Large intestine (tissue), 3 donors: ENCODE measurements at regions not wholly inside any gene's neighbourhood (a gene's known extent, or its start where the extent isn't known, plus 50 kb on each side); places are given as distances from the start of the nearest gene placed in this dataset.

Source experiments
- DNase-seq, 2 donors: peaks; one replicate each; pipeline versions ENCODE4 v3.0.0 to v3.0.0-alpha.2; 2013
- H3K27ac ChIP-seq: one replicate; pipeline ENCODE4 v1.5.1; 2013; ENCODE audit warnings: low read length
- H3K27me3 ChIP-seq: 2 replicates; pipeline ENCODE4 v1.6.1; 2013; ENCODE audit warnings: low read length; ENCODE audit not compliant: control insufficient read depth, insufficient read depth
- H3K36me3 ChIP-seq: 2 replicates; pipeline ENCODE4 v1.6.1; 2013; ENCODE audit warnings: low read length; ENCODE audit not compliant: control insufficient read depth, insufficient read depth
- H3K4me1 ChIP-seq: one replicate; pipeline ENCODE4 v1.6.1; 2013; ENCODE audit warnings: low read length; ENCODE audit not compliant: control insufficient read depth, insufficient read depth
- H3K4me3 ChIP-seq: one replicate; pipeline ENCODE4 v1.5.1; 2013; ENCODE audit warnings: low read length
- H3K9me3 ChIP-seq: one replicate; pipeline ENCODE4 v1.6.1; 2013; ENCODE audit warnings: mild to moderate bottlenecking, low read depth, low read length, moderate library complexity; ENCODE audit not compliant: control insufficient read depth
- WGBS: methylation state at CpG from one replicate; pipeline ENCODE4 v1.1.5; 2013; ENCODE audit warnings: low lambda C conversion rate; ENCODE audit not compliant: insufficient coverage; 5-methylcytosine and 5-hydroxymethylcytosine counted together

DNA sequence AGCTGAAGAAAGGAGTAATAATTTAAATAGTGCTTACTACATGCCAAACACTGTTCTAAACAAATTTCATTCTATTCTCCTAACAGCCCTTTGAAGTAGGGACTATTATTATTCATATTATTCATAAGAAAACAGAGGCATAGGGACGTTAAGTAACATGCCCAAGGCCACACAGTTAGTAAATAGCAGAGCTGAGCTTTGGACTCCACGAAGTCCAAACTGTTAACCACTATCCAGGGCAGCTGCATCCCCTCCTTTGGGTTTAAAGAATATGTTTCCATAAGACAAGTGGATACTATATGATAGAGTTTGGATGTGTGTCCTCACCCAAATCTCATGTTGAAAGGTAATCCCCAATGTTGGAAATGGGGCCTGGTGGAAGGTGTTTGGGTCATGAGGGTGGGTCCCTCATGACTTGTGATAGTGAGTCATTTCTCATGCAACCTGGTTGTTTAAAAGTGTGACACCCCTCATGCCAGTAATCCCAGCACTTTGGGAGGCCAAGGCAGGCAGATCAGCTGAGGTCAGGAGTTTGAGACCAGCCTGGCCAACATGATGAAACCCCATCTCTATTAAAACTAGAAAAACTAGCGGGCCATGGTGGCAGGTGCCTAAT, 144.0 kb upstream of the CXADR start:
- no peak for DNase-seq
- Histone ChIP-seq H3K9me3 (no peaks in the 10 kb centered on the region), H3K4me3 (no peak overlapping the region), H3K36me3 (no peaks in the 10 kb centered on the region), H3K4me1 (no peaks in the 10 kb centered on the region), H3K27me3 (no peaks in the 10 kb centered on the region), H3K27ac (no peak overlapping the region)
- no CpG with 5 or more reads among the region's 3 CpGs for WGBS

DNA sequence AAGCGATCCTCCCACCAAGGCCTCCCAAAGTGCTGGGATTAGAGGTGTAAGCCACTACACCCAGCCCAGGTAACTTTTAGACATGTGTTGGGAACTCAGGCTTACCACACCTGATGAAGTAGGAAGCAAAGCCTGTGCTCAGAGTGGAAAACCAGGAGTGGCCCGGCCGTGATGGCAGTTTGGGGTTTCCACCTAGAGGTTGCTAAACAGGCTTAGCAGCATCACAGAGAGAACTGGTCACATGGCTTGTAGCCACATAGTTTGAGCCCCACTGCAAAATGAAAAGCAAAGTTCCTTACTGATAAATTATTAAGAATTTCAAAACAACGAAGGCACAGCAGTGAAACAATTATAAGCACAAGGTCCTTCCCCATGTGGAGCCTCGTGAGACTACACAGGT, 142.6 kb upstream of the CXADR start:
- peak in 1 of 2 donors; percentile 9 for DNase-seq
- Histone ChIP-seq H3K27ac (no peak overlapping the region), H3K4me1 (no peaks in the 10 kb centered on the region), H3K36me3 (no peaks in the 10 kb centered on the region), H3K27me3 (no peaks in the 10 kb centered on the region), H3K9me3 (no peaks in the 10 kb centered on the region), H3K4me3 (no peak overlapping the region)
- WGBS, result no CpG with 5 or more reads among the region's 5 CpGs

DNA sequence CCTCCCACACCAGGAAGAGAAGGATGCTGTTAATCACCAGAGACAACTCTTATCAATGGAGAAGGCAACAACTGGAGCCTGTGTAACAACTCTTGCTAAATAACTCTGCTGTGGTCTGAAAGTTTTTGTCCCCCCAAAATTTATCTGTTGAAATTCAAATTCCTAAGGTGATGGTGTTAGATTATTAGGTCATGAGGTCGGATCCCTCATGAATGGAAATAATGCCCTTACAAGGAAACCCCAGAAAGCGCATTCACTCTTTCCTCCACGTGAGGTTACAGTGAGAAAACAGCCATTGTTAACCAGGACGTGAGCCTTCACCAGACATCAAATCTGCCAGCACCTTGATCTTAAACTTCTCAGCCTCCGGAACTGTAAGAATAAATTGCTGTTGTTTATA, 141.9 kb upstream of the CXADR start:
- no peaks in the 10 kb centered on the region for H3K4me1 ChIP-seq
- no peaks in the 10 kb centered on the region for H3K9me3 ChIP-seq
- H3K4me3 ChIP-seq, result no peak overlapping the region
- WGBS, result 17% methylated on average over 1 of the region's 5 CpGs
- no peaks in the 10 kb centered on the region for H3K27me3 ChIP-seq
- no peak overlapping the region for H3K27ac ChIP-seq
- H3K36me3 ChIP-seq, result no peaks in the 10 kb centered on the region
- no peak for DNase-seq

DNA sequence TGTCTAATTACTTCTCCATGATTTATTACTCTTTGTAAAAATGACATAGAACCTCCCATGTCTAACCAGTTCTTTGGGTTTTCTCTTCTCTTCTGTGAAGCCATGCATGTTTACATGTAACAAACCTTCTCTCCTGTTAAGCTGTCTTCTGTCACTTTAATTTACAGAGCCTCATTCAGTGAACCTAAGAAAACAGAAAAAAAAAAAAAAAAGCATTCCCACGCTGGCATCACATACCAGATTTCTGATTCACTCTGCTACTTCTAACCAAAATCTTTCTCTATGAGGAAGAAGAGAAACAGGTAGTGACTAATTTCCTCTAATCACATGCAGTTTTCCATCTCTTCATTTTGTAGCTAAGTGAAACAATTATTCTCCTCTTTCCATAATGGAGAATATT, 141.4 kb upstream of the CXADR start:
- no peaks in the 10 kb centered on the region for H3K4me1 ChIP-seq
- no peaks in the 10 kb centered on the region for H3K27me3 ChIP-seq
- no peak overlapping the region for H3K27ac ChIP-seq
- WGBS, result no CpG with 5 or more reads among the region's 1 CpG
- no peaks in the 10 kb centered on the region for H3K36me3 ChIP-seq
- DNase-seq, result no peak
- no peaks in the 10 kb centered on the region for H3K9me3 ChIP-seq
- H3K4me3 ChIP-seq, result no peak overlapping the region

DNA sequence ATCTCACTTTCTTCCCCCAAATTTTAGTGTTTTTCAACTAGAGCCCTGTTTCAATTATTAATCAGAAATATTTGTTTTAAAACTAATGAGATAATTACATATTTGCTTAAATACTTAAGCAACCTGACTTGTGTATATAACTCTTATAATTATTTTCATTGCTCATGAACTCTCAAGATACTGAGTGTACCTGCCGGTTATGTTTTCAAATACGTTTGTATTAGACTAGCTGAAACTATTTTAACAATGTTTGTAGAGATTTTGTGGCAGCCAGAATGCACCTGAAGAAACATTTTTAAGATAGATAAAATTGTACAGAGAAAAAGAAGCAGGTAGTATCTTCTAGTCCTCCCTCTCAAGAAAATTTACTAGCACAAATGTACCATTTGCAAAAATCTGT, 140.6 kb upstream of the CXADR start:
- no peak overlapping the region for H3K4me3 ChIP-seq
- H3K4me1 ChIP-seq, result no peaks in the 10 kb centered on the region
- no peaks in the 10 kb centered on the region for H3K27me3 ChIP-seq
- H3K9me3 ChIP-seq, result no peaks in the 10 kb centered on the region
- WGBS, result 63% methylated on average over 2 of the region's 2 CpGs
- no peak for DNase-seq
- H3K27ac ChIP-seq, result no peak overlapping the region
- no peaks in the 10 kb centered on the region for H3K36me3 ChIP-seq

DNA sequence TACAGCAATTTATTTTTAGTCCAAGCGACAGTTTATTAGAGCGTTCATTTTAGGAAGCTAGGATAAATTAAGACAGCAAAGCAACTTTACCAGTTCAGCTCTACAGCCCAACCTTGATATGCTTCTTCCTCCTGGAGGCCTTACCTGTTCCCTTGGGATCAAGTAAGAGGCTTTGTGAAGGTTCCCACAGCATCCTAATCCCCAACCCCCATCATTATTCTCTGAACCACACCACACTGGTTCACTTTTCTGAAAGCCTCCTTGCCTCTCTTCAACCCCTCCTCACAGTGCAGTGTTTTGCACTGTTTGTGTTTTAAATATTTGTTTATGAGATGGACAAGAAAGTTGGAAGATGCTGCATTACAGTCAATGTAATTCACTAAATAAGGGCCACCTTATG, 126.3 kb upstream of the CXADR start:
- H3K4me3 ChIP-seq, result no peak overlapping the region
- H3K36me3 ChIP-seq, result no peaks in the 10 kb centered on the region
- WGBS, result 44% methylated on average over 2 of the region's 2 CpGs
- no peaks in the 10 kb centered on the region for H3K27me3 ChIP-seq
- no peak for DNase-seq
- H3K9me3 ChIP-seq, result no peaks in the 10 kb centered on the region
- no peaks in the 10 kb centered on the region for H3K4me1 ChIP-seq
- H3K27ac ChIP-seq, result no peak overlapping the region

DNA sequence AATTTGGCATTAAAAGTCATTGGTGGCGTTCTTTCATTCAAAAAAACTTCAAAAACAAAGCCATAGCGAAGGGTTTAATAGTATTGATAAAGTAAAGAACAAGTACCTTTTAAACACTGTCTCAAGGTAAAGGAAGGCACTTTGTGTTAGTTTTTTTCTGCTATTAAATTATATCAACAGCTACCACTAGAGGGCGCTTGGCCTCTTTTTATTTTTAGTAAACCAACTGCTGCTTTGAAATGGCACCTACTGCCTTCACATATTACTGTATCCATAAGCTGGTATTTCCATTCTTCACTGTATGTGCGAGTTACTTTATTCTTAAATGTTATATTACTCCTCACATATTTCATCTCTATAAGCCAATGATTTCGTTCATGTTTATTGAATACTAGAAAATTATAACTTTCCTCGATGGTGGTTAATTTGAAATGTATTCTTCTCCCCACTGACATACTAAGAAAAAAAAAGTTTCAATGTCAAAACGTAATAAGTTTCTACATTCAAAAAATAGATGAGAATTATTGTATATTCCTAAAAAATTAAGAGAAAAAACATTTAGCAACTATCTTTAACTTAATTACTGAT, 125.7 kb upstream of the CXADR start:
- H3K4me3 ChIP-seq, result no peak overlapping the region
- WGBS, result 29% methylated on average over 3 of the region's 7 CpGs
- H3K9me3 ChIP-seq, result no peaks in the 10 kb centered on the region
- no peaks in the 10 kb centered on the region for H3K4me1 ChIP-seq
- H3K27ac ChIP-seq, result no peak overlapping the region
- DNase-seq, result peak; percentile 51 to 63
- no peaks in the 10 kb centered on the region for H3K36me3 ChIP-seq
- no peaks in the 10 kb centered on the region for H3K27me3 ChIP-seq

DNA sequence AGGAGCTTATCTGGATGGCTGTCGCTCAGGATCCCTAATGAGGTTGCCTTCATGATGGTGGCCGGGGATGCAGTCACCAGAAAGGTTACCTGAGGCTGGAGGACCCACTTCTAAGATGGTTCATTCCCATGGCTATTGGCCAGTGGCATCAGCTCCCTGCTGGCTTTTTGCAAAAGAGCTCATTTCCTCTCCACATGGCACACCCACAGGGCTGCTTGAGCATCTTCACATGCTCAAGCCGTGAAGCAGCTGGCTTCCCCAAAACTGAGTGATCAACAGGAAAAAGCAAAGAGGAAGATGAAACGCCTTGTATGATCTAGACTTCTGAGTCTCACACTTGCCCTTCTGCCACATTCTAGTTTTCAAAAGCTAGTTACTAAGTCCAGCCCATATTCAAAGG, 124.6 kb upstream of the CXADR start:
- no peak overlapping the region for H3K27ac ChIP-seq
- no peaks in the 10 kb centered on the region for H3K4me1 ChIP-seq
- H3K4me3 ChIP-seq, result no peak overlapping the region
- DNase-seq, result no peak
- no peaks in the 10 kb centered on the region for H3K9me3 ChIP-seq
- H3K36me3 ChIP-seq, result no peaks in the 10 kb centered on the region
- no peaks in the 10 kb centered on the region for H3K27me3 ChIP-seq
- WGBS, result no CpG with 5 or more reads among the region's 4 CpGs

DNA sequence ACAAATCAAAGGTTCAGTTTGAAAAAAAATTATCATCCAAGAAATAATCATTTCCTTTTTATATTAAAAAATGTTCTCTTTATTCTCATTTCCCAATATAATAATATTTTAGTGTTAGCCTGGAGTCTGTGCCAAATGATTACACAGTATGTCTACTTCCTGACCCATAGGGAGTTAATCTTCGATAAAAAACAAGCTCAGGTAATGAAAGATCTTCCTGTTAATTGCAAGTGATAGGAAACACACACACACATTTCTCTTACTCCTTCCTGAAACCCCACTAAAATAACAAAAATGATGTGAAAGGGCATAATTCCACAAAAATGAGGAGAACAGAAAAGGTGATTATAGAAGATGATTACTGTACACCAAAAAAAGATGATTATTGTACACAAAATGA, 123.5 kb upstream of the CXADR start:
- no peak overlapping the region for H3K4me3 ChIP-seq

DNA sequence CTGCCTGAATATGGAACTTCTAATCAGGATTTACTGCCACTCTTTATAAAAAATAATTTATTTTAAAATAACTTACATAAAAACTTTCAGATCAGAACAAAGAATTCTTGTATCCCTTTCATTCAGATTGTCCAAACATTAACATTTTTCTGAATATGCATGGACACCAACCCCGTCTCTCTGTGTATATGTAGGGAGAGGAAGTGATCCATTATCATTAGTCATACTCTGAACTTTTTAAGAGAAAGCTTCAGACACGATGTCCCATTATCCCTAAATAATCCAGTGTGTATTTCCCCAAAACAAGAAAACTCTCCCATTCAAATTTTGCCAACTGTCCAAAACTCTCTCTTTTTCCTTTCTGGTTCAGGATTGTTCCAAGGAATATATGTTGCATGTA, 122.3 kb upstream of the CXADR start:
- Histone ChIP-seq H3K4me1 (no peaks in the 10 kb centered on the region), H3K36me3 (no peaks in the 10 kb centered on the region), H3K27ac (no peak overlapping the region), H3K4me3 (no peak overlapping the region), H3K9me3 (no peaks in the 10 kb centered on the region), H3K27me3 (no peaks in the 10 kb centered on the region)
- DNase-seq, result no peak
- 60% methylated on average over 1 of the region's 2 CpGs for WGBS

More for the DNA sequence above, 123.5 kb upstream of the CXADR start:
- Histone ChIP-seq H3K36me3 (no peaks in the 10 kb centered on the region), H3K9me3 (no peaks in the 10 kb centered on the region), H3K27me3 (no peaks in the 10 kb centered on the region), H3K4me1 (no peaks in the 10 kb centered on the region), H3K27ac (no peak overlapping the region)
- no peak for DNase-seq
- WGBS, result no CpG with 5 or more reads among the region's 1 CpG

DNA sequence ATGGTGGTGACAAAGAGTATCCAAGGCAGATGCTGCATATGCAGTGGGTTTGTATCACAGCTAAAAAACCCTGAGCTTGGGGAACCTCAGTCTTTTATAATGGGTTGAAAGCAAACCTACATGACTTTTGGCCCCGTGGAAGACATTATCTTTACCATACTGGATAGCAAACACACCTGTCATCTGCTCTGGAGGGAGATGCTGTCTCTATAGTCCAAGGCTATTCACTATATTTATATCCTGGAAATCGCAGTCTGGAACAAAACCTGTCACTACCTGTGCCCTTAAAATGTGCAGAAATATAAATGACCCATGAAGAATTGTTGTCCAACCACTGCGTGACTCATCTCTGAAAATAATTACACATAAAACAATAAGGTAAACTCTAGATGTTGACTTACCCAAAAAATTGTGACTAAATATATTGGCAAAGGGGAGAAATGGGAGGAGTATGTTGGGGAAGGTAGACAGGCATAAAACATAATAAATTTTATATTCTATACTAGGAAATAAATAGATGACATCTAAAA, 121.0 kb upstream of the CXADR start:
- H3K27me3 ChIP-seq, result no peaks in the 10 kb centered on the region
- no peaks in the 10 kb centered on the region for H3K9me3 ChIP-seq
- no peak overlapping the region for H3K27ac ChIP-seq
- 53% methylated on average over 2 of the region's 3 CpGs for whole genome bisulfite sequencing
- no peaks in the 10 kb centered on the region for H3K4me1 ChIP-seq
- H3K36me3 ChIP-seq, result no peaks in the 10 kb centered on the region
- H3K4me3 ChIP-seq, result no peak overlapping the region
- DNase-seq, result no peak
